Esophagus squamous epithelium (tissue), 4 donors: ENCODE measurements at regions not wholly inside any gene's neighbourhood (a gene's known extent, or its start where the extent isn't known, plus 50 kb on each side); places are given as distances from the start of the nearest gene placed in this dataset.
"Not testable (repeated sequence)": the region's sequence is repeated elsewhere in the genome, so short reads cannot be mapped to it uniquely, and the experiment has no call there.

Experiments used
- CTCF ChIP-seq, 6 experiments: fragments of 450-650 bp in 4 of 6; fragments of 200-600 bp in 2 of 6; sonication (generic) in 2 of 6; IDR thresholded peaks; one replicate each; pipeline ENCODE4 v1.5.1; 2016 to 2019; ENCODE audit warnings: antibody characterized with exemption in 6 of 6, mild to moderate bottlenecking in 4 of 6, moderate library complexity in 4 of 6
- POLR2A ChIP-seq, 4 donors: fragments of 450-650 bp; IDR thresholded peaks; one replicate each; pipeline ENCODE4 v1.6.1; 2017; ENCODE audit warnings: antibody characterized with exemption in 4 of 4, mild to moderate bottlenecking in 4 of 4, moderate library complexity in 3 of 4

- TF ChIP-seq CTCF, POLR2A (IDR thresholded peaks at IDR 0.05): not testable (repeated sequence)
Measured at GRCh38 chr5:147141580-147141979, 93.2 kb upstream of the STK32A start.
